ENCODE measurements at regions not wholly inside any gene's neighbourhood (a gene's known extent, or its start where the extent isn't known, plus 50 kb on each side); places are given as distances from the start of the nearest gene placed in this dataset.

DNA sequence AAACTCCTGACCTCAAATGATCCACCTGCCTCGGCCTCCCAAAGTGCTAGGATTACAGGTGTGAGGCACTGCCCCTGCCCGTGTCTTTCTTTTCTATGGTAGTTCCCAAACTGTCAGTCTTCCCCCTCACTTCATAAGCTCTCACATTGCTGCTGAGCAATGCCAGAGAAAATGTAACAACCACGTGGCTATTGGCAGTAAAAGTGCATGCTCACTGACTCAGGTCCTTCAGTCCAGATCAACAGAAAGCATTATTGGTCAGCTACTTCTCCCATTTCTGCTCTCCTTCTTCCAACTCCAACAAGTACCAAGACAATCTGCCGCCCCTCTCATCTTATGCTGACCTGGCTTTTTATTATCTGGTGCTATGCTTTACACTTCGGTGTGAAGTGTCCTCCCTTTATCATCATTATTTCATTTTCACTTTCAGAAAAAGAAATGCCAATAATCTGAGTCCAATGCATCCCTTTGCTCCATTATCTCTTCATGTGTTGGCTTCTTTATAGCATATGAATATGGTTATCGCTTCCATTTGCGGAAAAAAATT, 133.8 kb upstream of the UGT8 start:
- TF ChIP-seq, protein P1, sequence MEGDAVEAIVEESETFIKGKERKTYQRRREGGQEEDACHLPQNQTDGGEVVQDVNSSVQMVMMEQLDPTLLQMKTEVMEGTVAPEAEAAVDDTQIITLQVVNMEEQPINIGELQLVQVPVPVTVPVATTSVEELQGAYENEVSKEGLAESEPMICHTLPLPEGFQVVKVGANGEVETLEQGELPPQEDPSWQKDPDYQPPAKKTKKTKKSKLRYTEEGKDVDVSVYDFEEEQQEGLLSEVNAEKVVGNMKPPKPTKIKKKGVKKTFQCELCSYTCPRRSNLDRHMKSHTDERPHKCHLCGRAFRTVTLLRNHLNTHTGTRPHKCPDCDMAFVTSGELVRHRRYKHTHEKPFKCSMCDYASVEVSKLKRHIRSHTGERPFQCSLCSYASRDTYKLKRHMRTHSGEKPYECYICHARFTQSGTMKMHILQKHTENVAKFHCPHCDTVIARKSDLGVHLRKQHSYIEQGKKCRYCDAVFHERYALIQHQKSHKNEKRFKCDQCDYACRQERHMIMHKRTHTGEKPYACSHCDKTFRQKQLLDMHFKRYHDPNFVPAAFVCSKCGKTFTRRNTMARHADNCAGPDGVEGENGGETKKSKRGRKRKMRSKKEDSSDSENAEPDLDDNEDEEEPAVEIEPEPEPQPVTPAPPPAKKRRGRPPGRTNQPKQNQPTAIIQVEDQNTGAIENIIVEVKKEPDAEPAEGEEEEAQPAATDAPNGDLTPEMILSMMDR (IDR thresholded peaks at IDR 0.05; ENCODE audit: control extremely low read depth in 1 of 3, insufficient read depth in 1 of 3, low read depth in 1 of 3, low read length in 3 of 3), result no peak
- TF ChIP-seq, protein P2, sequence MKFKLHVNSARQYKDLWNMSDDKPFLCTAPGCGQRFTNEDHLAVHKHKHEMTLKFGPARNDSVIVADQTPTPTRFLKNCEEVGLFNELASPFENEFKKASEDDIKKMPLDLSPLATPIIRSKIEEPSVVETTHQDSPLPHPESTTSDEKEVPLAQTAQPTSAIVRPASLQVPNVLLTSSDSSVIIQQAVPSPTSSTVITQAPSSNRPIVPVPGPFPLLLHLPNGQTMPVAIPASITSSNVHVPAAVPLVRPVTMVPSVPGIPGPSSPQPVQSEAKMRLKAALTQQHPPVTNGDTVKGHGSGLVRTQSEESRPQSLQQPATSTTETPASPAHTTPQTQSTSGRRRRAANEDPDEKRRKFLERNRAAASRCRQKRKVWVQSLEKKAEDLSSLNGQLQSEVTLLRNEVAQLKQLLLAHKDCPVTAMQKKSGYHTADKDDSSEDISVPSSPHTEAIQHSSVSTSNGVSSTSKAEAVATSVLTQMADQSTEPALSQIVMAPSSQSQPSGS (IDR thresholded peaks at IDR 0.05; ENCODE audit: low read length), result no peak
- no peak for TF ChIP-seq BRCA1 (IDR thresholded peaks at IDR 0.05; ENCODE audit: low read depth, low read length)
- no peak for TF ChIP-seq POLR2A (IDR thresholded peaks at IDR 0.05; ENCODE audit: control extremely low read depth in 1 of 2, low read depth in 2 of 2, low read length in 2 of 2)

All from H1 (cell line).